DMS114 treated with DMSO at 0.1 percent for 48 hours (cell line): ENCODE measurements at regions not wholly inside any gene's neighbourhood (a gene's known extent, or its start where the extent isn't known, plus 50 kb on each side); places are given as distances from the start of the nearest gene placed in this dataset.

Experiments
- DNase-seq: peaks from one replicate; lab custom pipeline; 2025; ENCODE audit not compliant: unreplicated experiment; lab: John Stamatoyannopoulos, UW

DNA sequence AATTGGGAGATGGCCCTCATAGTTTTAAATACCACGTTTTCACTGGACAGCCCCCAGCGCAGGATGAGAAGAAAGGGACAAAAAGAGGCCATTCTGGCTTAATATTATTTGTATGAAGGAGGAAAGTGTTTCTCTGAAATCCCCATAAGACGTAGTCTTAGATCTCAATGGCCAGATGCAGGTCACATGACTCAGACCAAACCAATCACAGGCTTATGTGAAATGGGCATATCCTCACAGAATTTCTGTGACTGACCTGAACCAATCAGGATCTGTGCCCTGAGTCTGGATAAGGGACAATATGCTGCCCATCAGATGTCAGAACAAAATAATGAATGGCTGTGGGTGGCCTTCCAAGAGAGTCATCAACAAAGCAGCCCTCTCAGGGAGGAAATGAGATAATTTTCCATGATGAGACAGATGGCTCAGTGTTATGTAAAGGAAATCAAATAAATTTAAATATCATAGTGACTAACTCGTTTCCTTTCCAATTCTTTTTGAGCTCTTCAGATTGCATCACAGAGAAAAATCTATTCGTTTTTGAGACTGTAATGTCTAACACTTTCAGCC, 1009.5 kb upstream of the TMEM132C start:
- DNase-seq, result no peak

DNA sequence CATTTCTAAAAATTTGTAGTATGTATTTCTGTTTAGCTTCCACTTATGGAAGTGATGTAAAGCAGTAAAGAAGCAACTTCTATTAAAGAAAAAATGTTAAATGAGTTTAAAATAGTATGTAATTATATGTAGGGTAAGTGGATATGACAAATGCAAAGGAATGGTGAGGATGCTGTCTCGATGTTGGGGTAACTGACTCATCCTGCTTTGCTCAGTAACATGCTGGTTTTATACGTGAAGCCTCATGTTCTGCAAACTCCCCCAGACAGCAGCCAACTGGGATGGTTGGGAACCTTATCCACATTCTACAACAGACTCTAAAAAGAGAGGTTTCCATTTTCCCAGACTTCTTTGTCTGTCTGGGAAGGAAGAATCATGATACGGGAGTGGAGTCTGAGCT, 1006.4 kb upstream of the TMEM132C start:
- no peak for DNase-seq

DNA sequence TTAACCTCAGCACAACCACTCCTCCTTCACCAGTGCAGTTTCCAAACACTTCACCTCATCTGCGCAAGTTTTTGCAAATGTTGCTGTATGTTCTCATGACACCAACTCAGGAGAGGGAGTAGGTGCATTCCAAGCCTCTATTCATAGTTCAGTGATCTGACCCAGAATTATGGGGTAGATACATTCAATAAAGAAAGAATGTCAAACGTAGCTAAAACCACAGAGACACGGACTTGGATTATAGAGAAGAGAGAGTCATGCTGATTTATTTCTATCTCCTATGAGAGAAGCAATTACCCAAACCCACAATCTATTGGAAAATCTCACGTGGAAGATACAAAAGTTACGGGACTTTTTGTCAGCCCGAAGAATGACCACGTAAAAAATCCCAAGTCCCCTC, 1006.0 kb upstream of the TMEM132C start:
- no peak for DNase-seq

DNA sequence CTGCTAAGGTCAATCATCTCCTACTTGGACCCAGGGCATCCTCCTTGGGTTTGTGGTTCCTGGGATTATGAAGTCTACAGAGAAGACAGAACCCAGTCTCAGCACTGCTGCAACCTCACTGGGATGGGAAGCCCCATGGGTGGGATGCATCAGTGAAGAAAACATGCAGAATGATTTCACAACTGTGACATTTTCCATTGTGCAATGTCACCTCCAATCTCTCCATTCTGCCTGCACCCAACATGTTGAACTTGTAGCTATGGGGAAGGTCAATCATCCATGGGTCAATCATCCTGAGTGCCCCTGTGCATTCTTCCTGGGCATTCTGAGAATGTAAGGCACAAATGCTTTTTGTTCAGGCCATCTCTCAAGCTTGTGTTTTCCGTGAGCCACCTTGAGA, 1004.4 kb upstream of the TMEM132C start:
- DNase-seq, result no peak

DNA sequence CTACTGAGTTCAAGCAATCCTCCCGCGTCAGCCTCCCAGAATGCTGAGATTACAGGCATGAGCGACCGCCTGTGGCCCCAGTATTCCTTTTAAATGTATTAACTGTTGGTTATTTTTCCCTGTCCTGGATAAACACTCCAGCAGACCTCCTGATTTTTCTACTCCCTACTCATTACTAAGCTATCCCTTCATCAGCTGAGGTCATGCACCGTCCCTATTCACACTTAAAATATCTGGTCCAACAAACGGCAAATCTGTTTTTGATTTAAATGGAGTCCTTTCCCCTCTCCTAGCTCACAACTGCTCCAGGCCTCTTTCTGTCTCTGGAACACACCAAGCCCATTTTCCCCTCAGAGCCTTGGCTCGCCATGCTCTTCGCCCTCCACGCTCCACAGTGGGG, 1003.3 kb upstream of the TMEM132C start:
- DNase-seq, result no peak

DNA sequence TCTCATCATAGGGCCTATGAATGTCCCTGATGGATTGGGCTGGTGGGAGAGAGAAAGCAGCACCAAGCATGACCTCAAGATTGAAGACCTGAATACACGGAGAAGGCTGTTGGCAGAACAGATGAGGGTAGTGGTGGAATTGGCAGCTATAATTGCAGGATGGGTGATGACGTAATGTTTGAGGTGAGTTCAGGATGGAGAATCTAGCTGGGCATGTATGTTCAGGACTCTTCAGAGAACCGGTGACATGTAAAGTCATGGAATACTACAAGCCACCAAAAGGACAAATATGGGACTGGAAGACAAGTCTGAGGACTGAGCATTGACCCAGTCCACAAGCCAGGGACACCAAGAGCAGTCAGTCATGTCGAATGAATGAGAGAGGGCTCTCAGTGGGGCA, 999.8 kb upstream of the TMEM132C start:
- DNase-seq, result no peak

DNA sequence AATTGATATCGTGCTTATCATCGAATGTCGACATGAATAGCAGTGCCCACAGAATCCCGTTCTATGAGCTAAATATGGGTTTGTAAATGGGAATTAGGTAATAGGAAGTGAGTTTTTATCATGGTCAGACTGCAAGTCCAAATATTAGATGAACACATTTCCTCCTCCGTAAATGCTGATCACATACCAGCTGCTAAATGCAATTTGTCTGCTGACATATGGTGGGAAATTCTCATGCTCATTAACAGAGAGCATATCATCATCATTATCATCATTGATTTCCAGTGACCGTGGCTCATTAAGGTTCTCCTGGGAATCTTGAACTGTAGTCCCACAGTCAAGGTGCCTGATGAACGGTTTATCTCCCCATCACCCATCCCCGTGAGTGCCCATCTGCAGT, 998.8 kb upstream of the TMEM132C start:
- DNase-seq, result no peak

DNA sequence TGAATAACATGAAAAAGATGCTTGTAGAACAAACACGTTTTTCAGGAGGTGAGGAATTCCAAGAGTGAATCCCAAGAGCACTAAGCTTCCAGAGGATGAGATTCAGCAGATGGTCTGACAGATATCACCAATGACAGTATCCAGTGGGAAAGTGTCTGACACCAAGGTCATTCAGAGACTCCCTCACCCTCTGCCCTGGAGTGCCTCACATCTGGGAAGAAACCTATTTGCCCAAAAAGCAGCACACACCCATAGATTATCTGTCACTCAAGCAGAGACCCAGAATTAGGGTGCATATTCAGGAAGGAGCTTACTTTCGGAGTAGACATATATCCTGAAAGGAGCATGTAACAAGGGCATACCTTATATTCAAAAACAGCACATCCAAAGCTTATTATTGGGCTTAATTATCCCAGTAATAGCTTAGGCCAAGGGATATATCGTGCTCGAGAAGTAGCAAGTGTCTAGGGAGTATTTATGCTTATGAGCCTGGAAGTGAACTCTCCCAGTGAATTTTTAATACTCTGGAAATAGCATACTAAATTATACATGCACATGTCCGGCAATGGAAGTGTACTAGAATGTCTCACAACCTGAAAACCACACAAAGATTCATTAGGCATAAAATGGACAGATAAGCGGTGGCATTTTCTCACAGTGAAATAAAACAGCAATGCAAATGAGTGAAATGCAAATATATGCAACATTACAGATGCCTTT, 998.1 kb upstream of the TMEM132C start:
- no peak for DNase-seq

DNA sequence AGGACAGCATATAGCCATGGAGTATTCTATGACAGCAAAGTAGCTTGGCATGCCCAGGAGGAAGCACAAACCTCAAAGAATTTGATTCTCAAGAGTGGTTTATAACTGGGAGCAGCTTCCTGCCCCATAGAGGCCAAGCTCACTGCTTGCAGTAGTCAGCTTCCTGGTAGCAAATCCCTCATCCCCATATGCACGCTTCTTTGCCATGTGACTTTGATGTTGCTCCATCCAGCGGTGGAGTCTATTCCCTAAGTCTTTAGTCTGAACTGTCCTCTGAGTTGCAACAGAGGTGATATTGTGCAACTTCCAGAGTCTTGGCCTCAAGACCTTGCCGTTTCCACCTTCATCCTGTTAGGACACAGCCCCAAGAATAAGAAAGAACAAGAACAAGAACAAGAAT, 996.8 kb upstream of the TMEM132C start:
- no peak for DNase-seq

DNA sequence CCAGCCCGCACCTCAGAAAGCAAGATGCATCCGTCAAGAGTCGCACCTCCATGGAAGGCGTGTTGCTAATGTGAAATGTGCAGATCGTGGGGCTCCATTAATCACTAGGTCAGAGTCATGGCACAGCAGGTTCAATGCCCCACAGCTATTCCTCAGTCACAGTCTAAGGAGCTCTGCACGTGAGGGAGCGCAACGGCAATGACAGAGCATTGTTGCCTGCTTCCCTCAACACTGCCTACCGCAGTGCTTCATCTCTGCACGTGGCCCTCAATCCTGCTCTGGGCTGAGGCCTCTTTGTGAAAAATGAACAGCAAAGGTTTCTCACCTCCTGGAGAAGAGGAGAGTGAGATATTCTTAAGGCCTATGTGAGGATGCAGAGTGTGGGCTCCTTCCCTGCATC, 995.2 kb upstream of the TMEM132C start:
- DNase-seq, result no peak

DNA sequence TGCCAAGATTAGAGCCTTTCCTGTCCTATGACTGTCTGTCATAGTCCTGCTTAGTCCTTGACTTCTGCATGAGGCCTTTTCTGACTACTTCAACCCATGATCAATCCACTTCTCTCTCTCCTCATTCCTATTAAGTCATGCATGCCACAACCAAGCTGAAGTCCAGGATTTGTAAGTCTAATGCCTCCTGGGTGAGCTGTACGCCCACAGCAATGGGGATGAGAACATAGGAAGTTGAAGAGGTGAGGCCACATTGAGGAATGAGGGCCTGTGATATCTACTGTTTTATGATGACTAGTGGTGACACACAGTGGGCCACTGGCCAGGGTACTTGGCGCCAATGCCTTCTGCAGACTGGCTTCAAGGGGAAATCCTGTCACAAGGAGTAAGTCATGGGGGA, 994.1 kb upstream of the TMEM132C start:
- no peak for DNase-seq

DNA sequence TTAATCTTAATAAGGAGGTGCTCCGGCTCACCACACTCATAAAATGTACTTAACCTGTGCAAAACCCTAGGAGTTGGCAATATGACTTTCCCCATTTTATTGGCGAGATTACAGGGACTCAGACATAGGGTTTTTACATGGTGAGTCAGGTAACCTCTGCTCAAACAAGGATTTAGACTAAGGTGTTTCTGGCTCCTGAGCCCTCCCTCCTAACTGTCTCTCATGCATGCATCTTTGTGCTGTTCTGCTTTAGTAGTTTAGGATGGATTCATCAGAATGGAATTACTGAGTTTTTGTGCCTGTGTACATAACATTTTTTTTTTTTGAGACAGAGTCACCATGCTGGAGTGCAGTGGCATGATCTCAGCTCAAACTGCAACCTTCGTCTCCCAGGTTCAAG, 993.3 kb upstream of the TMEM132C start:
- no peak for DNase-seq

DNA sequence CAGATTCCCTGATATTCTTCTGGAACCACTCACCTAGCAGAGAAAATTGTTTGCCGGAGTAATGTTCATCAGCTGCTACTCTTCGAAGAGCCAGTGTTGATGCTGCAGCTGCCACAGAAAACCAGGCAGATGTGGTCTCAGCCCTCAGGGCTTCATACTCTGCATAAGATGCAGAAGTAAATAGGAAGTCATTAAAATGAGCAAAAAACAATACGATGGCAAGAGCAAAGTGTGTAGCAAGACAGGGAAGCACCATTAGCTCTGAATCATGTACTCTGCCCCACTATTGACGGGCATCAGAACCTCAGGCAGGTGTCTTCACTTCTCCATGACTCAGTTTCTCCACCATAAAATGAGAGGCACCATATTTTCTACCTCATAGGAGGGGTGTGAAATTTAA, 991.6 kb upstream of the TMEM132C start:
- DNase-seq, result no peak

DNA sequence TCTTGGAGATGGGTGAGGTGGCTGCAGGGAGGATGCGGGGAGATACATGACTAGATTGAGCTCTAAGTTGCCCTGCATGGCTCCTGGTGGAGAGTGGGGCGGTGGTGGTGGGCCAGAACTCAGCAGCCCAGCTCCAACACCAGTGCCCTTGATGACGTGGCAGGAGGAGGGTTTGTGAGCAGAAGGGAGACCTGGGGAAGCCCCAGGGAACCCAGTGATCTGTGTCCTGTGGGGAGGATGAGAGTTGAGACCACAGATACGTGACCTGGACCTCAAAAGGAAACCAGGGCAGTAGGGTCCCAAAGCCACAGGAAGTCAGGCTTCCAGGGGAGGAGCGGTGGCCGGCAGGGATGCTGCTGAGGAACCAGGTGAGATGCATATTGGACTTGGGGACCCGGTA, 989.1 kb upstream of the TMEM132C start:
- no peak for DNase-seq

DNA sequence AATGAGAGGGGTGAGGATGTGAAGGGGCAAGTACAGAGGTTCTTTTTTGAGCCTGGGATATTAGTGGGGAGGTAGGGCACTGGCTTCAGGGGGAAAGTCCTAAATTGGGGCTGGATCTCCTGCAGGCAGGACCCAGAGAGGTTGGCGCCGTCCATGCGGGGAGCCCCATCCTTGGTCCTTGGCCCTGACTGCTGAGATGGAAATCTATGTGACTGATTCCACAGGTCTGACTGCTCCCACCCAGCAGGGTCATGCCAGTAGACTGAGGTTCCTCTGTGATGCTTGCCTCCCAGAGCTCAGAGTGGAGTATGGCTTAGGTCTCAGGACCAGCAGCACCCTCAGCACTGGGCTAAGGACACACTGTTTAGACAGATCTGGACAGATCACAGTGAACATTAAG, 988.6 kb upstream of the TMEM132C start:
- DNase-seq, result no peak

DNA sequence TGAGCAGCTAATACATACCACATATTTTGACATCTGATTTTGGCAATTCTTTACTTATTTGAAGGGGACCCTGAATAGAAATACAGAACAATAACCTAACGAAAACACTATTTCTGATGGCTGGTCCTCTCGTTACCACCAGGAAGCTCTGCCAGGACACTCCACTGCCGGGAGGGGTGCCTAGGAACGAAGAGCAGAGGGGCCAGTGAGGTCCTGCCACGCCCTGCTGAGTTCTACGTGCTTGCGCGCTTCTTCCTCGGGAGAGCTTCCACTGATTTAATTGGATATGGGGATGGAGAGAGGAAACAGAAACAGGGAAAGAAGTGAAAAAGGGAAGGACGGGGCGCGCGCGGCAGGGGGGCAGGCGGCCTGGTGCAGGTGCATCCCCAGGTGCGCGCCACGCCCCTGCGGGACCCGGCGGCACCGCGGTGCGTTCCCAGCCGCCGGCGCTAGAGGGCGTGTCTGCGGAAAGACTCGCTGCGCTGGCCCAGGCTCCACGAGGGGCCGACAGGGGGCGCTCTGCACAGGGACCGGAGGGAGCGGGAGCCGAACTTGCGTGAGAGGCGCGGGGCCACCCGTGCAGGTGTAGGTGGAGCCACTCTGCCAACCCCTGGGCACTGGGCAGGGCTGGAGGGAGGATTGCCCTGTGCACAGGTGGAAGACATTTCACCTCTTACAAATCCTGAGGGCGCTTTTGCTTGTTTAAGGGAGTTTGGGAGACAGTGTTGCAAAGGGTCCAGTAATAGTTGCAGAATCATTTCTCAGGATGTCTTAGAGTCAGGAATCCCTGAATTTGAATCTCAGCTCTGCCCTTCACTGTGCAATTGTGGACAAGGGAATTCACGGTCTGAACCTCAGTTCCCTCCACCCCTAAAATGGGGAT, 986.3 kb upstream of the TMEM132C start:
- no peak for DNase-seq

DNA sequence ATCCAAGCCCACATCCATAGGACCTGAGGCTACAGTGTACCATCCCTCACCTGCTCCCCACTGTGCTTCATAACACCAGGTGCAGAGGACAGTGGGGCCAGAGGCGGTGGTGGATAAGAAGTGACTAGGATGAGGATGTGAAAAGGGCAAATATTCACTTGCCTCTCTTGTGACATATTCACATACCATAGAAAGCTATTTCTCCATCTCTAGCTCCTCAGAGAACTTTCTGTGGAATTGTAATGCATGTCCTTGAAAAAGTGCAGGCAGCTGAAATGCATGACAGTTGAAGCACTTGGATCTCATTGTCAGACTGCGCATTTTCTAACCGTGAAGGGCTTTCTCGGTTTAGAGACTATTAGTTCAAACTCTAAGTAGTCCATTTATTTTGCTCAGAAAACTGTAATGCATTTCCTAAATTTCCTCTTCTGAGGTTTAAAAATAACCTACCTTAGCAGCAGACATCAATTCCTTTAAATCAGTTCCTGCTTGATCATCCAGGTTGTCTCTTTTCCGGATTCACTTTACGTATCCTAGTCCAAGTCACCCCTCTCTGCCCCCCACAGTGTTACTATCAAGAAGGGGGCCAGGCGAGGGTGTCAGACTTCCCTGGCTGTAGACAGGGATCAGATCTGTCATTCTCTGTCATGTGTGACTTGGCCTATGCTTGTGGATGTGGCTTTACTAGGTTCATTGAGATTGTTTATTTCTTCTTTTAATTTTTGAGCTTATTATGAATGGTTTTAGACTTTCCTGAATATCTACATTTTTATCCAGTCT, 984.0 kb upstream of the TMEM132C start:
- no peak for DNase-seq

DNA sequence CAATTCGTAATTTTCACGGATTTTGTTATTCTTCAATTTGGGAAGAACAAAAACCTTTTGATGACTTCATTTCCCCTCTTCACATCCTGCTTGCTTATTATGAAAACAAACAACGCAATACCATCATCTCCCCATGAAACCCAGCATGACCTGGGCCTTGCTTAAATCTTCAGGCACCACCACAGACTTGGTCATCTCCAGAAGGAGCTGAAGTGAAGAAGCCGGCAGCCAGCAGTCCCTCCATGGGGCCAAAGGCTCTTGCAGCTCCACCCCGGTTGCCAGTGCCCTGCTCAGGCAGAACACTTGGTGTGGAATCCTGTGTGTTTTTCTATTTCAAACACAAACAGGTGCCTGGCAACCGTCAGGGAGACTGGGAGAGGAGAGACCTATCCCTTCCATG, 982.9 kb upstream of the TMEM132C start:
- no peak for DNase-seq

DNA sequence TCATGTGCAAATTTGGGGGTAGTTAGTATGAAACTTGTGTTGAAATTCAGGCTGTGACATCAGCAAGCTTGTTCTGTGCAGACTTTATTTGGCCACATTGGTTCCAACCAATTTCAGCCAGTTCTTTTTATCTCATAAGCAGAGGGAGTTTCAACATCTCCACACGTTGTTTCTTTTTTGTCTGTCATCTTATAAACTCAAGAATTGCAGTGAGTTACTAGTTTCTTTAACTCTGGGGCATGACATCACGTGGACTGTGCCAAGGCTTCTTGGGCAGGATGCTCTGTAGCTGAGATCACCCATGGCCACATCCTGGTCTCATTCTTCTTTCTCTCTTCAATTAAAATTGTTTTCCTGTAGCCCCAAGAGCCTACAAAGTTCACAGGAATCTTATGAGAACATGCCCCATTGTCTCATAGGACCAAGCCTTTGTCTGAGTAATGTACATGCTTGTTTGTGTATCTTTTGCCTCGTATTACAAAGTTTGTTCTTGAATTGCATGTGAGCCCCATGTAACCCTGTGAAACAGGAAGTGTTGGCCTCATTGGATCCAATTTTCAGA, 982.0 kb upstream of the TMEM132C start:
- no peak for DNase-seq

DNA sequence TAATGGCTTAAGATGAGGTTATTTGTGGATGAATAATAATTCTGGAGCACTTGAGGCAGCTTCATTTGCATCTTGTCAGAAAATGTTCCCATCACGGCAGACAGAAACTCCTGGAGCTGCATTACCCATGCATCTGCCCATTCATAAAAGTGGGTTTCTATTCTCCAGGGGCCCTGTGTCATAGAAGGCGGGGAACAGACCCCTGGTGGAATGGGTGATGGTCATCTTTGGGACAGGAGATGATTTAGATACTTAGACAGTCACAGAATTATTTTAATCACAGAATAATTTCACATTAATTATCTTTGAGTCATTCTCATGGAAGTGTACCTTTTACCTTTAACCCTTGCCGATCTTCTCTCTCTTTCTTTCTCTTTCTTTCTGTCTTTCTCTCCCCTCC, 980.7 kb upstream of the TMEM132C start:
- DNase-seq, result no peak

DNA sequence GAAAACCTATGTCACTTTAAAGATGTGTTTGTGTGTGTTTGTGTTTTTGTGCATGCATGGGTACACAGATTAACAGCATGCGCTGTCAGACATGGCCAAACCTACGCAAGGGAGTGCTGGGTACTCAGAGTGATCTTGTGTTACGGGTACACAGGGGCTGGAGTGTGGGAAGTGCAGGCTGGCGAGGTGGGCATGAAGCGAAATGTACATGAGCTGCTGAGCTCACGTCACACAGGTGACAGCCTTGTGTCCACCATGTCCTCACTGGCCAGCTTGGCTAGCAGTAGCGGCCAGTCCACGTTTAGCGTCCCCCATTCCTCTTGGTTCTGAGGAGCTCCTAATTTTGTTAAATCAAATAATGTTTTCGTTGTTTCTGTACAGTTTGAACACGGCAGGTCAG, 979.7 kb upstream of the TMEM132C start:
- no peak for DNase-seq
